HL-60 (cell line): ENCODE measurements at regions not wholly inside any gene's neighbourhood (a gene's known extent, or its start where the extent isn't known, plus 50 kb on each side); places are given as distances from the start of the nearest gene placed in this dataset.

ENCODE experiments used
- DNase-seq, 2 experiments: peaks; one replicate each; pipeline ENCODE4 v3.0.0-alpha.2; 2010 to 2020; ENCODE audit warnings: low read depth in 1 of 2, low spot score in 1 of 2
- H3K27ac ChIP-seq: fragments of 250-450 bp; sonication (Bioruptor Pico); replicated peaks from 2 replicates; pipeline ENCODE4 v1.5.1; 2020; ENCODE audit warnings: mild to moderate bottlenecking, moderate library complexity
- H3K27me3 ChIP-seq: fragments of 250-450 bp; sonication (Bioruptor Pico); 2 replicates; pipeline ENCODE4 v1.5.1; 2021; ENCODE audit warnings: mild to moderate bottlenecking, moderate library complexity; ENCODE audit not compliant: insufficient read depth, poor library complexity, severe bottlenecking
- H3K4me3 ChIP-seq: replicated peaks from 2 replicates; pipeline ENCODE4 v1.5.1; 2011; ENCODE audit warnings: mild to moderate bottlenecking, control low read depth, low read length; ENCODE audit not compliant: insufficient read depth
- CTCF ChIP-seq: IDR thresholded peaks from one replicate; pipeline ENCODE4 v1.5.1; 2011; ENCODE audit warnings: low read length, control low read depth, inconsistent platforms; ENCODE audit not compliant: insufficient read depth
- GABPA ChIP-seq: IDR thresholded peaks from 2 replicates; pipeline ENCODE4 v1.6.1; 2012; ENCODE audit warnings: low read depth
- POLR2AphosphoS5 ChIP-seq: IDR thresholded peaks from 2 replicates; pipeline ENCODE4 v1.6.1; 2012; ENCODE audit warnings: low read depth
- REST ChIP-seq: IDR thresholded peaks from 2 replicates; pipeline ENCODE4 v1.6.1; 2012; ENCODE audit warnings: low read depth; ENCODE audit not compliant: insufficient replicate concordance
- SPI1 ChIP-seq: IDR thresholded peaks from 2 replicates; pipeline ENCODE4 v1.6.1; 2012; ENCODE audit warnings: low read depth, mild to moderate bottlenecking, borderline replicate concordance

DNA sequence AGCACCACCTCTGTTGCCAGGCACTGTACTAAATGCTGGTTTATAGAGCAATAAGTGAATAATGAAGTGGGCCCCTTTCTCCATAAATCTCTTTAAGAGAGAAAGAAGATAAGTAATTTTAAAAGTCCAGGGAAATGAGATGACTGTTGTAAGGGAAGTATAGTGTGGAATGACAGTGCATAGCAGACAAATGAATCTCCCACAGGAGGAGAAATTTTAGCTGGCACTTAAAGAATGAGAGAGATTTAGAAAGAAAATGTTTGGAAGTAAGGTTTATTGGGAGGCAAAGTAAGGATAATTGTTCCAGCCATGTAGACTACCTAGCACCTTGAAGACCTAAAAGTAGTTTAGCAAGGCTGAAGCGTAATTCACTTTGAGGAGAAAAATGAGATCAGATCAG, 1081.1 kb upstream of the PABPC4L start:
- Histone ChIP-seq H3K27me3 (no peaks in the 10 kb centered on the region), H3K4me3 (no peak overlapping the region), H3K27ac (no peak overlapping the region)
- DNase-seq = no peak
- TF ChIP-seq REST = no peak
- no peak for TF ChIP-seq SPI1

- no peak overlapping the region for H3K4me3 ChIP-seq
- H3K27me3 ChIP-seq = no peaks in the 10 kb centered on the region
- TF ChIP-seq CTCF = no peak
- no peak for TF ChIP-seq GABPA
- no peak for TF ChIP-seq REST
- TF ChIP-seq SPI1 = no peak
- TF ChIP-seq POLR2AphosphoS5 = no peak
- DNase-seq = no peak
- no peak overlapping the region for H3K27ac ChIP-seq
Observed at GRCh38 chr4:135281230-135281629, 1079.6 kb upstream of the PABPC4L start.

DNA sequence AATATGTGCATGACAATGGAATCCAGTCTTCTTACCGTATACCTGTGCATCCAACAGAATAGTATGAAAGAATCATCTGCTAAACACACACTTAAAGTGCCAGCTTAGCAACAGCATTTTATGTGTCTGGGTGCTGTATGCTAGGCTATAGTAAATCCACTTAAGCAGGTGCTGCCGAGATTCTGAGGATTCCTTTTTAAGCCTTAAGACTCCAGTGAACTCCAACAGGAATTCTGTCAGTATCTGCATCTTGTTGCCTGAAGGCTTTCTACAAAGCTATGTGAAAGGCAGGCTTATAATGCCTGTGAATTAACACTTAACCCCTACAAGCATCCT, 1076.4 kb upstream of the PABPC4L start:
- H3K4me3 ChIP-seq = no peak overlapping the region
- TF ChIP-seq REST (no peak), GABPA (no peak), SPI1 (no peak), POLR2AphosphoS5 (no peak), CTCF (no peak)
- no peak for DNase-seq
- no peak overlapping the region for H3K27ac ChIP-seq
- no peaks in the 10 kb centered on the region for H3K27me3 ChIP-seq
